HG02623 (cell line): ENCODE measurements at regions not wholly inside any gene's neighbourhood (a gene's known extent, or its start where the extent isn't known, plus 50 kb on each side); places are given as distances from the start of the nearest gene placed in this dataset.
A peak's percentile ranks its signal among the peaks of the same experiment; 100 is the strongest.
"Not testable (repeated sequence)": the region's sequence is repeated elsewhere in the genome, so short reads cannot be mapped to it uniquely, and the experiment has no call there.

Experiments
- ATAC-seq: cut with Tn5 transposase; IDR thresholded peaks from one replicate; pipeline ENCODE4 v1.9.1; 2021; ENCODE audit warnings: moderate library complexity; ENCODE audit not compliant: unreplicated experiment

DNA sequence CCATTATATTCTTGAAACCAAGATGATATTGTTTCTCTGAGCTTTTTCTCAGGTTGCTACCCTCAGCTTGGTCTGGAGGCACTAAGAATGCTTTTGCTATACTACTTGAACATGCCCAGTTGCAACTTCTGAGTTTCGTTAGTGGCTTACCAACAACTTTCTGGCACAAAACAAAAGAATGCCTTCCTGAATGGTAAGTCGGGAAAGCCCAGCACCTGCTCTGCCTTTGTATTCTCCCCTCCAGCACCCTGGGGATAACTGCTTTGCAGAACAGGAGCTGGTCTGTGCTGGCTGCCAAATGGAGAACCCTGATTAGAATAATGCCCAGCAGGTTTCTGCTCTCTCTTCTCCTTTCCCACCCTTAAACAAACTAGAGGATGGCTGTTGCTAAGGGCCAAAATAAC lies 149.3 kb downstream of the TGFB2 start:
- no peak for ATAC-seq

DNA sequence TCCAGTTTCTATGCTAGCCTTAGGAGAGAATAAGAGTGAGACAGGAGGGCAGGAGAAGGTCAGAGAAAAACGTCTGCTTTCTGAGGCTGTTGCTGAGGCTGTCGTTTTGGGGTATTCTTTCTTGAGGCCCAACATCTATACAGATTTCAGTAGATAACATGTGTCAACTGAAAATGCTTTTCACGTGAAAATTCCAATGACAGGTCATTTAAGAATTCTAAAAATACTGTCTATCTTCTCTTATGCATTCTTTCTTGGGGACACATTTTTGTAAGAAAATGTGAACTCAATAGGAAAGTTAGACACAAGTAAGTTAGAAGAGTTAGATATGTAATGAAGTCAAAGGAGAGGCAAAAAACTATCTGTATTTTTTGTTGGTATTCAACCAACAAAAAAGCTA lies 150.8 kb downstream of the TGFB2 start:
- ATAC-seq = no peak

DNA sequence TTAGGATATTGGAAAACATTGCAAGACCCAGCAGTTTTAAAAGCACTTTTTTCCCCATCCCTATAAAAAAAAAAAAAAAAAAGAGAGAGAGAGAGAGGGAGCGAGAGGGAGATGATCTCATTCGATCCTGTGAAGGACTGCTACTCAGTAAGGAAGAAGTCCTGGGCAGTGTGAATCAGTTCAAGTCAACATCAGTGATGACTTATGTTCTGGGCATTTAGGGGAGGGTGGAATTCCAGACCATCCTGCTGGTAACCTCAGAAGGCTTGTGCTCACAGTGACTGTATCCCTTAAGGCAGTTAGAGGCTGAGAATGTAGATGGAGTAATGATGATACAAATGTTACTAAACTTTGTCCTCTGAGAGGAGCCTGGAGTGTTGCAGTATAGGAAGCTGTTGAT lies 151.4 kb downstream of the TGFB2 start:
- no peak for ATAC-seq

DNA sequence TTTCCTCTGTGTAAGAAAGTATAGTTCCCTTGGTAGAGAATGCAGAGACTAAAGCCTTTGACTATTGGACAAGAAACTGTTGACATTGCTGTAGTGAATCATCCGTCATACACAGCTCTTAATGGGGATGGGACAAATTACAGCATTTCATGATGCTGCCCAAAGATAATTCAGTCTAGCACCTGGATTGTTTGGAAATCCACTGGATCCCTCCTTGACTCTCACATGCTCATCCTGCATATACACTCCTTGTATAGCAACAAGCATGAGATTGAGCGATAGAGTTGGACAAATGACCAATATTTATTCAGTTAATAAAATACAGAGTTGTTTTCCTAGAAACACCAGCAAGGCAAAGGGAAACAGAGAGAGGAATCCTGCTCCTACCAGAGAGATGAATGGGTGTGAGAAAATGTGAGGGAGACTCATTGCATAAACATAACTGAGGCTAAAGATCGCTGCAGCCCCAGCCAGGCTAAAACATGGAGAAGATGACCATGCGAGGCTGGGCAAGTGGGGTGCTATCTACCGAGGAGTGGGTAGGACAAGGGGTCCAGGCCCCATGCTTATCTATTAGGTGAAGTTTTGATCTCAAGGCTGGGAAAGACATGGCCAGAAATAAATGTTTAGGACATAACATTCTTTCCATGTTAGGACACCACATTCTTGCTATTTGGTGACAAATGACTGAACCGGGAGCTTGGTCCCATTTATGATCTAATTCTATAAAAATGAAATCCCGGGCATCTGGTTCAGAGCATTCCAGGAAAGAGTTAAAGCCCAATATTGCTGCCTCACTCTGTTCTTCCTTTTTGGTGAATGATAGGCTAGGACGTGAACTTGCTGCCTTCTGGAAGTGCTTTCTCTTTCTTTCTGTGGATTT lies 153.2 kb downstream of the TGFB2 start:
- ATAC-seq = no peak

DNA sequence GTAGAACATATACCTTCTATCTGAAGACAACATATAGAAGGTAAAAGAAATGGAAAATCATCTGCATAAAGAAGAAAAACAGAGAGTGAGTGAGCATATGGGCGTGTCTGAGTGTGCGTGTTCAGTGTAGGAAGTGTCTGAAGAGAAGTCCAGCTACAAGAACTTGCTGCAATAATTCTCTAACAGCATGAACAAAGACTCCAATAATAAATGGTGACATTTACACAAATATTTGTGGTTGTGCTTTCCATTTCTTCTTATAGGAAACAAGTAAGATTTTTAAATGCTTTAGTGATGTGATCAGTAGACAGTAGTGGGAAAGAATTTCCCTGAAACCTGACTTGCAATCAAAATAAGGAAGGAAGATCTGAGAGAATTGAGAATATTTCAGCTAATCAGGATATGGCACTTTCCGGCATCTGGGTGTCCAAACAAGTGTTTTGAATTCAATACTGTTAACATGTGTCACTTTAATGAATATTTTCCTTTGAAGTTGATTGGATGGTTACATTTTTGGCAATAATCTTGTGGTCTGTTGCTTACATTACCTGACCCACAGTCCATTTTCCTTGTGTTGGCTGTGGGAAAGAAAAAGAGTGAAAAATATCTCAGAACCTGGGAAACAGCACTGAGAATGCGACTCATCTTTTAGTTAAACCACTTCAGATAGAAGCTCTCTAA lies 154.0 kb downstream of the TGFB2 start:
- ATAC-seq = no peak

DNA sequence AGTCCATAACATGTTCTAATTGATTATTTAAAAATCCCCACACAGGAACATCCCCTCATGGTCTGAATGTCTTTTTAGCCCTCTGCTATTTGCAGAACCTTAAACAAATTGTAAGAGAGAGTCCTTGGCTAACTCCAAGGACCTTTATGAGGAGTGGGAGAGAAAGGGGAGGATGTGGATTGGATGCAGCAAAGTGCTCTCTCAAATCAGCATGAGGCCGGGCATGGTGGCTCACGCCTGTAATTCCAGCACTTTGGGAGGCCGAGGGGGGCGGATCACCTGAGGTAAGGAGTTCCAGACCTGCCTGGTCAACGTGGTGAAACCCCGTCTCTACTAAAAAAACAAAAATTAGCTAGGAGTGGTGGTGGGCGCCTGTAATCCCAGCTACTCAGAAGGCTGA lies 154.8 kb downstream of the TGFB2 start:
- no peak for ATAC-seq

DNA sequence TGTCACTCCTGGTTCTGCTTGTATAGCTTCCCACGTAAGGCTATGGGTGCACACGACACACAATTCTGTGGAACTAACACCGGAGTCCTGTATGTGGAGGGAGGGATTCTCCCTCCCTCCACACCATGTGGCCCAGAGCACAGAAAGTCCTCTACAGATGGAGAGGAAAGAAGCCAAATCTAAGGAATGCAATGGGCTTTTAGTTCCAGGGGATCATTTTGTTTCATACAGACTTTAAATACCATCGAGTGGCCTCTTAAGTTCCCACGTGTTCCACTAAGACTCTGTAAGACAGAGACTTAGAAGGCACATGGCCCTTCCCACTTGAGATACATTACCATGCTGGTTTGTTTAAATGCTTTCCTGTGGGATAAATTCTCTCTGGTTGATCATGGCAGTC lies 156.0 kb downstream of the TGFB2 start:
- ATAC-seq = no peak

DNA sequence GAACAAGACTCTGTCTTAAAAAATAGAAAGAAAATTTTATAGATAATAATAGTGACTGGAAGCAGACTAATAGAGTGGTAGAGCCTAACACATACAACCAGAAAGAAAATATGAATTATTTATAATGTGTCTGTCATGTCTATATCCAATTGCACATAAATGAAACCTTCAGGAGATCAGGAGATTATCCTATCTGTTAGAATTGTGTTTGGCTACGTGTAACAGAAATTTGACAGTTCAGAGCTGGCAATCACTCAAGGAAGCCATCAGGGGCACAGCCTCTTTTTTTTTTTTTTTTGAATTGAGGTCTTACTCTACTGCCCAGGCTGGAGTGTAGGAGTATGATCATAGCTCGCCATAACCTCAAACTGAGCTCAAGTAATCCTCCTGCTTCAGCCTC lies 157.2 kb downstream of the TGFB2 start:
- ATAC-seq = no peak

DNA sequence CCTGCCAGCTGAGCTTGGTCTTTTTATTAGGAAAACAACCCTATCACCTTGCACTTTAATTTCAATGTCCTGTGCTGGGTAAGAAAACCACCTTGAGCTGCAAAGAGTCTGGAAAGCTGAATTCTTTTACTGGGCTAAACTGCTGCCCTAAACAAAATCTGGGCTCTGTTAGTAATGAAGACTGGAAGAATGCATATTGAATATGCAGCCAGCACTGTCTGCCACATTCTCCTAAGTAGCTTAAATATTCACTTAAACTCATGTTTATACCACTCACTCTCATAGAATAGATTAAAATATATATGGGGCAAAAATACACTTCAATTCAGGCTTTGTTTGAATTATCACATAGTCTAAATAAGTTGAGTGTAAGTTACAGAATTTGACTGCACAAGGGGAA lies 158.0 kb downstream of the TGFB2 start:
- no peak for ATAC-seq

DNA sequence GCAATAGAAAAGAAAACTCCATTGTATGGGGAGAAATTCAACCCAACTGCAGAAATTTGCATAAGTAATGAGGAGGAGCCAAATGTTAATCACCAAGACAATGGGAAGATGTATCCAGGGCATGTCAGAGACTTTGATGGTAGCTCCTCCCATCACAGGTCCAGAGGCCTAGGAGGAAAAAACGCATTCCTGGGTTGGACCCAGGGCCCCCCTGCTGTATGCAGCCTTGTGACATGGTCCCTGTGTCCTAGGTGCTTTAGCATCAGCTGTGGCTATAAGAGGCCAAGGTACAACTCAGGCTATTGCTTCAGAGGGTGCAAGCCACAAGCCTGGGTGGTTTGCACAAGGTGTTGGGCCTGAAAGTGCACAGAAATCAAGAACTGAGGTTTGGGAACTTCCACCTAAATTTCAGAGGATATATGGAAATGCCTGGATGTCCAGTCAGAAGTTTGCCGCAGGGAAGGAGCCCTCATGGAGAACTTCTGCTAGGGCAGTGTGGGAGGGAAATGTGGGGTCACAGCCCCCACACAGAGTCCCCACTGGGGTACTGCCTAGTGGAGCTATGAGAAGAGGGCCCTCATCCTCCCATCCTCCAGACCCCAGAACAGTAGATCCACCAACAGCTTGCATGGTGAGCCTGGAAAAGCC lies 162.3 kb downstream of the TGFB2 start:
- no peak for ATAC-seq

DNA sequence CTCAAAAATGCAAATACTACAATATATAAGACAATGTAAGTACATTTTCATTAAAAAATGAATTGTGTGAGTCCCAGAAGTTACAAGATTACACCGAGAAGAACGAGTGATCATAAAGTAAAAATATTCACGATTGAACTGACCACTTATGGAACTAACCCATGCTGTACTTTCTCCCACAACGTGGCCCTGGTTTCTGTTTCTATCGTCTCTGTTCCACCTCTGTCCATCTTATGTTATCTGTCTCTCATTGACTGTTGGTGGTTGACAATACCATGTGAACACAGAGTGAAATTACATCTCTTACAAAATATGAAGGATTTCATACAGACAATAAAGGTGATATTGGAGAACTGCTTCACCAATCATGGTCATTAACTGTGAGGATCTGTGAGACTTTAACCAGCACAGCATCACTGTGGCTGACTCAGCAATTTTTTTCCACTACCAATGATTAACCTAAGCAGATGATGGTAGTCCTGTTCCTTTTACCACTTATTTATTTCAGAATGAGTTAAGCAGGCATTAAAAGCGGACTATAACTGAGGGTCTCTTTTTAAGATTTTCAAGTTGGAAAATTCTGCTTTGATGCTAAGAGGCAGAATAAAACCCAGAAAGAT lies 165.1 kb downstream of the TGFB2 start:
- no peak for ATAC-seq

DNA sequence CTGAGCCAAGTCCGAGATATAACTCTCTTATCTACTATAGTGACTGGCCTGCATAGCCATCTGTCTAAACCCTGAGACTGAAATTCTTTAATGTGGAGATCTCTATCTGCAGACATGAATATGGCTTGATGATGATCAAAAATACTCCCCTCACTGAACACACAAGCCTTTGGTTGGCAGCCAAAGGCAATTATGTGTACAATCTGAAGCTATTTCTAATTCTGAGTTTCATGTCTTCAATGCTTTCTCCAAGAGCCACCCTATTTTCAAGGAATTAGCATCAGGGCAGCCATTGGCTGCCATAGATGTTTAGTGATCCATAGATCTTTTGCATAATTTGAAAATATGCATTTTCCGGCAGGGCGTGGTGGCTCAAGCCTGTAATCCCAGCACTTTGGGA lies 168.2 kb downstream of the TGFB2 start:
- no peak for ATAC-seq

DNA sequence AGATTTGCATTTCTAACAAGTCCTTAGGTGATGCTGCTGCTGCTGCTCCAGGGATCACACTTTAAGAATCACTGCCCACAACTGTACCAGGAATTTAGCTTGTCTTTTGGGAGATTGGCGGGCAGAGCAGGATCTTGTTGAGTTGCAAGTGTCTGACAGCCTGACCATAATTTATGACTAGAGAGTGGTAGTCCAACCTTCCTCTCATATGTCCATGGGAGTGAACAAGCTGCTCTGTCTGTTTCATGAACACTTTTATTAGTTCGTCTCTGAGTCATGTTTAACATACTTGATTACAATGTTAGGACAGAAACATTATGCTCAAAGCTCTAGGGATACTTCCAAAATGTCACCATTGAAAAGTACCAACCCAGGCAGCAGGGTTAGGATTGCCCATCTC lies 169.6 kb downstream of the TGFB2 start:
- ATAC-seq = no peak

DNA sequence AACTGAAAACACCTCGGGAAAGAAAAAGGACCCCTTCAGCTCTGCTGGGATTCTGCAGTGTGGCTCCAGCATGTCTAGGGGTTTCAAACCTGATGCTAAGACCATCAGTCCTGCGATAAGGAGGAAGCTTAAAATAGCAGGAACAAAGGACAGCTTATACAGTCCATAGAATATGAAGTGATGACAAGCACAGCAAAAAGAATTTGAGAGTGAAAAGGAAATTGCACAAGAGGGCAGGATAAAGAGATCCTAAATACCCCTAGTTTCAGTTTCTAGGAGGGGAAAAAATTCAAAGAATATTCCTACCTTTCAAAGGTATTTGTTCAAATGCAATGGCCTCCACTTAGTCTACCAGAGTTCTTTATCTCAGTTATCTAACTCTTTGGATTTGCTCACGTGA lies 171.4 kb downstream of the TGFB2 start:
- no peak for ATAC-seq

DNA sequence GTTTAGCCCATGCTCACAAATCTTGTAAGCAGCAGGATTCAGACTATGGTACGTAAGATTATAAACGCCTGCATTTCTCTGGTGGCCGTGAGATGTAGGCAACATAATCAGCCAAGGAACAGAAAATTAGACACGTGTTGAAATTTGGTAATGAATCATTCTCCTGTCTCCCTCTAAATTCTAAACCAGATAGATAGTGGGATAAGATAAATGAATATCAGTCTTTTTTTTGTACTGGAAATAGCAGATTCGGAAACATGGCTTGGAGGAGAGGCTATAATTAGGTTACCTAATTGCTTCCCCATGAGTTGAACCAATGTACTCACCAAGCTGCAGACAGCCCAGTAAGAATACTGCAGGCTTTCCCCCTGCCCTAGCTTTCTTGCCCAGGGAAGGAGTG lies 172.3 kb downstream of the TGFB2 start:
- no peak for ATAC-seq

DNA sequence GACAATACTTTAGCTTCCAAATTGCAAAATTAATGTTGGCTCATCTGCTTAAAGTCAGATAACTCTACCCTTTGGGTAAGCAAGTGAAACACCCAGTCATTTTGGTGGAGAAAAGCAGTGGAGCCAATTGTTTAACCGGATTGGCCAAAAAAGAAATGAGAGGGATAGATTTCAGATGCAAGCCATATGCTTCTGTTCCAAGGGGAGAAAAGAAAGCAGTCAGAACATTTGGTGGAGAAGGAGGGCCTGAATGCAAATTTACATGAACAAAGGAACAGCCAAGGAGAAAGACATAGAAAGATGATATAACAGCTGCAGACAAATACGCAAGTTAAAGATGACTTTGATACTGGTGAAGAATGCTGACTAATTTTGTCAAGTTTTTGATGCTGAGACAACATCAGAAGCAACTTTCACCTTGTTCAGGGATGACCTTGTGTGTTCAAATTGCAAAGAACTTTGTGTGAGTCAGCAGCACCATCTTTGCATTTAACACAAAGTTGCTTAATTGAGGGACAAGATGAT lies 173.1 kb downstream of the TGFB2 start:
- ATAC-seq = no peak

DNA sequence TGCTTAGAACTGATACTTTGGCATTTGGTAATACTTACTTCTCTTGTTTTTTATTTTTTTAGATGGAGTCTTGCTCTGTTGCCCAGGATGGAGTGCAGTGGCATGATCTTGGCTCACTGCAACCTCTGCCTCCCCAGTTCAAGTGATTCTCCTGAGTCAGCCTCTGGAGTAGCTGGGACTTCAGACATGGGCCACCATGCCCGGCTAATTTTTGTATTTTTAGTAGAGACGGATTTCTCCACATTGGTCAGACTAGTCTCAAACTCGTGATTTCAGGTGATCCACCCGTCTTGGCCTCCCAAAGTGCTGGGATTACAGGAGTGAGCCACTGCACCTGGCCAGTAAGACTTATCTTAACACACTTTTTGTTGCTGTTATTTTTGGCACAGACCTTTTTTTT lies 175.5 kb downstream of the TGFB2 start:
- ATAC-seq = not testable (repeated sequence)

DNA sequence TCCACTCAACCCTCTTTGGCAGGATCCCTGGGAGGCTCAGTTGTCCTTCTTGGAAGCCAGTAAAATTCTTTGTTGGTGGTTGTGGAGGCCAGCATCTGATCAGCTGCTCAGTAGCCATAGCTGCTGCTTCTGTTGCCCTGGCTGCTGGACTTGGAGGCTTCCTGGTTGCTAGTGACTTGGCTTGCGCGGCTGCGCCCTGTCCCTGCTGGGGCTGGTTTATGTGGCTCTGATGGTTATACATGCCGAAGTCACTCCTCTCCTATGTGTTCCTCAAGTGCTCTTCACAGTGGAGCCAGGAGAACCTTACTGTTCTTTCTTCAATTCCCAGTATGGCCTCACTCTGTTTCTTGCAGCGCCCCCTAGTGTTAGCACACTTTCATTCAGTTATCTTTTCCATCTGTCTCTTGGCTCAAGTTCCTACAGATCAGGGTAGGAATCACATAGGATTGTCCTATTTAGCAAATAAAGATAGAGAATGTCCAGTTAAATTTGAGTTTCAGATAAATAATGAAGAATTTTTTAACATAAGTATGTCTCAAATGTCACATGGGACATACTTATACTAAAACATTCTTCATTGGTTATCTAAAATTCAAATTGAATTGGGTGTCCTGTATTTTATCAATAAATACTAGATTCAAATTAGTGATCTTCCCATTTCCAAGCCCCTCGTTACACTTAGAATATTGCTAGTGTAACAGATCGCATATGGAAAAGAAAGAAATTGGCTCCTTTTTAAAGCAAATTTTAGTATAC lies 176.5 kb downstream of the TGFB2 start:
- ATAC-seq = peak; percentile 68

DNA sequence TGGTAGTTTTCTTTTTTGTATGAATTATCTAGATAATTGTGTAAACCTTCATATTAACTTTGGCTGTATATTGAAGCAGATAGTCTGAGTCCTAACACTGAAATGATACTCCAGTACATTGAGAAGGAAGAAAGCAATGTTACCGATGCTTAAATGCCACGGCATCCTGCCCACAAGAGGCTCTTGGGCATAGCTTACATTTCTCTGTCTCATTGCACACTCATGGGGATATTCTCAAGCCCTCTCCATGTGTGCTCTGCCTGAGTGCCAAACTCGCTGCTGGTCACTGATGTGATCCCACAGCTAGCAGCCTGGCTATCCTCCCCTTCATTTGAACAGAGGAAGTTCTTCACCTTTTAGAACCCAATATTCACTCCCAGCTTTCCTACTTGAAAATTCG lies 179.4 kb downstream of the TGFB2 start:
- no peak for ATAC-seq

DNA sequence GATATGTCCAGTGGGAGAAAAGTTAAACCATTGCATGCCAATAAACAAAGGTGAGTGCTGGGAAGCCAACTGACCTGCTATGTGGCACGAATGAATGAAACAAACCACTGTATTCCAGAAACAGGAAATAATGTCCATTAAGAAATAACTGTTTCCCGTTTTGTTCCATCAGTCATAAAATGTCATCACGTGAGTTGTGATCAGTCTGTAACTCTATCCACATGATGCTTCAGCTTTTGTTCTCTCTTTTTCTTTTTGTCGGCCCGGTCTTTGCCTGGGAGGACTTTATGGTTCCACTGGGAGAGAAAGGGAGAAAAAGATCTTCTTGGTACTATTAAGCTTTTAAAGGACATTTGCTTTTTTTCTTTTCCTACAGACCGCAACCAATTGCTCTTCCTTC lies 179.9 kb downstream of the TGFB2 start:
- ATAC-seq = no peak
